Hepatocyte (in vitro differentiated cells): ENCODE measurements at regions not wholly inside any gene's neighbourhood (a gene's known extent, or its start where the extent isn't known, plus 50 kb on each side); places are given as distances from the start of the nearest gene placed in this dataset.

Experiments
- DNase-seq: peaks from one replicate; pipeline ENCODE4 v3.0.0-alpha.2; 2016; ENCODE audit warnings: low spot score
- H2AFZ ChIP-seq: fragments of 200-600 bp; sonication (generic); 2 replicates; pipeline ENCODE4 v1.6.0; 2016; ENCODE audit warnings: antibody characterized with exemption, mild to moderate bottlenecking
- H3K27ac ChIP-seq: fragments of 200-600 bp; sonication (generic); 2 replicates; pipeline ENCODE4 v1.5.1; 2016; ENCODE audit warnings: mild to moderate bottlenecking
- H3K27me3 ChIP-seq: fragments of 200-600 bp; sonication (generic); 2 replicates; pipeline ENCODE4 v1.6.1; 2016
- H3K36me3 ChIP-seq: fragments of 200-600 bp; sonication (generic); replicated peaks from 2 replicates; pipeline ENCODE4 v1.5.1; 2016; ENCODE audit warnings: low read depth; ENCODE audit not compliant: insufficient read depth
- H3K4me1 ChIP-seq: fragments of 200-600 bp; sonication (generic); 2 replicates; pipeline ENCODE4 v1.5.1; 2016; ENCODE audit warnings: mild to moderate bottlenecking, moderate library complexity; ENCODE audit not compliant: insufficient read depth
- H3K4me2 ChIP-seq: fragments of 200-600 bp; sonication (generic); 2 replicates; pipeline ENCODE4 v1.6.0; 2016
- H3K4me3 ChIP-seq: fragments of 200-600 bp; sonication (generic); 2 replicates; pipeline ENCODE4 v1.5.1; 2016; ENCODE audit warnings: mild to moderate bottlenecking
- H3K79me2 ChIP-seq: fragments of 200-600 bp; sonication (generic); 2 replicates; pipeline ENCODE4 v1.6.0; 2017; ENCODE audit warnings: mild to moderate bottlenecking
- H3K9me2 ChIP-seq: fragments of 200-600 bp; sonication (generic); replicated peaks from 2 replicates; pipeline ENCODE4 v1.6.0; 2017; ENCODE audit warnings: mild to moderate bottlenecking; ENCODE audit not compliant: insufficient read depth
- H3K9me3 ChIP-seq: fragments of 200-600 bp; sonication (generic); 2 replicates; pipeline ENCODE4 v1.5.1; 2016; ENCODE audit warnings: low read depth, mild to moderate bottlenecking
- H4K20me1 ChIP-seq: fragments of 200-600 bp; sonication (generic); 2 replicates; pipeline ENCODE4 v1.6.0; 2016; ENCODE audit warnings: mild to moderate bottlenecking; ENCODE audit not compliant: insufficient read depth, poor library complexity, severe bottlenecking
- EZH2 ChIP-seq: fragments of 200-600 bp; sonication (generic); IDR thresholded peaks from 2 replicates; pipeline ENCODE4 v1.6.1; 2016; ENCODE audit warnings: antibody characterized with exemption, mild to moderate bottlenecking, borderline replicate concordance
- EZH2phosphoT487 ChIP-seq: fragments of 200-600 bp; sonication (generic); IDR thresholded peaks from one replicate; pipeline ENCODE4 v1.6.1; 2018; ENCODE audit warnings: antibody characterized with exemption, mild to moderate bottlenecking, low read depth, moderate library complexity; ENCODE audit not compliant: unreplicated experiment, severe bottlenecking
- WGBS: methylation state at CpG from one replicate; pipeline ENCODE4 v1.1.6; 2016; ENCODE audit warnings: low lambda C conversion rate; ENCODE audit errors: missing lambda C conversion rate; 5-methylcytosine and 5-hydroxymethylcytosine counted together
- TF ChIP-seq, protein P1 (sequence below): fragments of 200-600 bp; sonication (generic); IDR thresholded peaks from 2 replicates; pipeline ENCODE4 v1.5.1; 2016; ENCODE audit warnings: antibody characterized with exemption, mild to moderate bottlenecking; ENCODE audit not compliant: poor library complexity

DNA sequence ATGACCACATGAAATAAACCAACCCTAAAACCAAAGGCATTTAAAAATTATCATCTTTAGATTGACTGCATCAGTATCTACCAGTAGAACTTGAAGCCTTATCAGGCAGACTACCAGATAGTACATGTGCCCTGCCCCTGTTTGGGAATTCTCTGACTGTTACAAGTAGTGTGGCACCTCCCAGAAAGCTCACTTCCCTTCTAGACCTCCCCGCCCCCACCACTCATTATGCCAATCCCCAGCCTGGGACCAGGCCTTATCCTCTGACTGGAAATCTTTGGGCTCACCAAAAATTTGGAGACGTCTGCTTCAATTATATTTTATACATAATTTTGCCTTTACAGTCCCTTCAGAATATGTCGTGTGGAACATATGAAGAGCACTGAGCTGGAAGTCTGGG, 155.6 kb downstream of the TFAP2B start:
- TF ChIP-seq, protein P1, sequence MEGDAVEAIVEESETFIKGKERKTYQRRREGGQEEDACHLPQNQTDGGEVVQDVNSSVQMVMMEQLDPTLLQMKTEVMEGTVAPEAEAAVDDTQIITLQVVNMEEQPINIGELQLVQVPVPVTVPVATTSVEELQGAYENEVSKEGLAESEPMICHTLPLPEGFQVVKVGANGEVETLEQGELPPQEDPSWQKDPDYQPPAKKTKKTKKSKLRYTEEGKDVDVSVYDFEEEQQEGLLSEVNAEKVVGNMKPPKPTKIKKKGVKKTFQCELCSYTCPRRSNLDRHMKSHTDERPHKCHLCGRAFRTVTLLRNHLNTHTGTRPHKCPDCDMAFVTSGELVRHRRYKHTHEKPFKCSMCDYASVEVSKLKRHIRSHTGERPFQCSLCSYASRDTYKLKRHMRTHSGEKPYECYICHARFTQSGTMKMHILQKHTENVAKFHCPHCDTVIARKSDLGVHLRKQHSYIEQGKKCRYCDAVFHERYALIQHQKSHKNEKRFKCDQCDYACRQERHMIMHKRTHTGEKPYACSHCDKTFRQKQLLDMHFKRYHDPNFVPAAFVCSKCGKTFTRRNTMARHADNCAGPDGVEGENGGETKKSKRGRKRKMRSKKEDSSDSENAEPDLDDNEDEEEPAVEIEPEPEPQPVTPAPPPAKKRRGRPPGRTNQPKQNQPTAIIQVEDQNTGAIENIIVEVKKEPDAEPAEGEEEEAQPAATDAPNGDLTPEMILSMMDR = no peak
- TF ChIP-seq EZH2phosphoT487 = no peak
- TF ChIP-seq EZH2 = no peak
- no peak for DNase-seq
- H2AFZ ChIP-seq = no peak overlapping the region
- peaks cover 4% of the 10 kb centered on the region for H3K27me3 ChIP-seq
- no peaks in the 10 kb centered on the region for H3K4me1 ChIP-seq
- H3K27ac ChIP-seq = no peak overlapping the region
- no peaks in the 10 kb centered on the region for H3K9me3 ChIP-seq
- no peaks in the 10 kb centered on the region for H3K79me2 ChIP-seq
- no peaks in the 10 kb centered on the region for H3K36me3 ChIP-seq
- H3K4me3 ChIP-seq = no peak overlapping the region
- WGBS = 80% methylated on average over 3 of the region's 3 CpGs
- no peak overlapping the region for H3K4me2 ChIP-seq
- no peaks in the 10 kb centered on the region for H3K9me2 ChIP-seq
- H4K20me1 ChIP-seq = no peaks in the 10 kb centered on the region

DNA sequence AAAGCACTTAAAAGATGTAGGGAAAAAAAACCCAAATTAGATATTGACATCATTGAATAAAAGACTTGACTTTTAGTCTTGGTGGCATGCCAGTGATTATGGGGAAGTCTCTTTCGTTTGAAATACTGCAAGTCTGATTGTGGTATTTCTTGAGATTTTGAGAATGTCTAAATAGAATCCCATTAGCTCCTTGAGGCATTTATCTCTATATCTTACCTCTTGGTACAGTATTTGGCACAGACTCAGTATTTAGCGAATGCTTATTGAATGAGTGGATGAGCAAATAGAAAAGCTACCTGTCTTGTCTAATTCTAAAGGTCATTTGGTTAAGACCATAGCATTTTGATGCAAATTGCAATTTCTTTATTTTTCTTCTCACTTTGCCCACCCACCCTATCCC, 156.5 kb downstream of the TFAP2B start:
- Histone ChIP-seq H3K4me2 (no peak overlapping the region), H3K27ac (no peak overlapping the region), H3K9me3 (no peaks in the 10 kb centered on the region), H3K4me3 (no peak overlapping the region), H3K79me2 (no peaks in the 10 kb centered on the region), H3K9me2 (no peaks in the 10 kb centered on the region), H3K27me3 (peaks cover 4% of the 10 kb centered on the region), H3K4me1 (no peaks in the 10 kb centered on the region), H4K20me1 (no peaks in the 10 kb centered on the region), H3K36me3 (no peaks in the 10 kb centered on the region), H2AFZ (no peak overlapping the region)
- 88% methylated on average over 2 of the region's 2 CpGs for whole genome bisulfite sequencing
- no peak for DNase-seq
- TF ChIP-seq EZH2phosphoT487 = no peak
- TF ChIP-seq, protein P1 = no peak

DNA sequence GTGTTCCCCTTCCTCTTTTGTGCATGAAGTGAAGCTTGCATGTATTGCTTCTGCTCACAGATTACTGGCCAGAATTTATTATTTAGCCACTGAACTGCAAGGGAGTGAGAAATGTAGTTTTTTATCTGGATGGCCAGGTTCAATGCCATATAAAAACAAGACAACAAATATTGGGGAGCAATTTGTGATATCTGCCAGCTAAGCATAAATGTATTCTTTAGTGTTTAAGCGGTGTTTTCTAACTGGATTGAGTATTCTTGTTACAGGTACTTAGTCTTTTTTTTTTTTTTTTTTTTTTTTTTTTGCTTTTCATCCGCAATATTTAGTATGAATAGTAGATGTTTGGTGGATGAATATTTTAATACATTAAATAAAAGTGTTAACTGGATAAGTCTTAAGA, 158.2 kb downstream of the TFAP2B start:
- 92% methylated on average over 2 of the region's 2 CpGs for WGBS
- no peaks in the 10 kb centered on the region for H3K9me2 ChIP-seq
- H3K4me1 ChIP-seq = no peaks in the 10 kb centered on the region
- no peak for TF ChIP-seq EZH2phosphoT487
- TF ChIP-seq, protein P1 = no peak
- TF ChIP-seq EZH2 = no peak
- H3K27me3 ChIP-seq = peaks cover 4% of the 10 kb centered on the region
- H3K27ac ChIP-seq = no peak overlapping the region
- H3K9me3 ChIP-seq = no peaks in the 10 kb centered on the region
- H2AFZ ChIP-seq = no peak overlapping the region
- no peak for DNase-seq
- no peaks in the 10 kb centered on the region for H3K36me3 ChIP-seq
- H4K20me1 ChIP-seq = no peaks in the 10 kb centered on the region
- H3K79me2 ChIP-seq = no peaks in the 10 kb centered on the region
- H3K4me3 ChIP-seq = no peak overlapping the region
- H3K4me2 ChIP-seq = no peak overlapping the region

DNA sequence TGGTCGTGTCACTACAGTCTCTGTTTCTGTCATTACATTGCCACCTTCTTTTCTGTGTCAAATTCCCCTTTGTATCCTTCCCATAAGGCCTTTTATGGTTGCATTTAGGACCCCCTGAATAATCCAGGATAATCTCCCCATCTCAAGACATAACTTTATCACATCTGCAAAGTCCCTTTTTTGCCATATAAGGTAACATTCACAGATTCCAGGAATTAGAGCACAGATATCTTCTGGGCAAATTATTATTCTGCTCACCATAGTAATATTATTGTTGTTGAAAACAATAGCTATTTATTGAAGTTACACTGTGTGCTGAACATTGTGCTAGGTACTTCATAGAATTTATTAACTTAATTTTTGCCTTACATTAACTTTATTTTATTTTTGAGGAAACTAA, 159.1 kb downstream of the TFAP2B start:
- no peaks in the 10 kb centered on the region for H3K79me2 ChIP-seq
- no peak overlapping the region for H2AFZ ChIP-seq
- H3K27ac ChIP-seq = no peak overlapping the region
- DNase-seq = no peak
- no peaks in the 10 kb centered on the region for H3K9me3 ChIP-seq
- no peak for TF ChIP-seq EZH2
- TF ChIP-seq EZH2phosphoT487 = no peak
- TF ChIP-seq, protein P1 = no peak
- H3K9me2 ChIP-seq = no peaks in the 10 kb centered on the region
- H3K36me3 ChIP-seq = no peaks in the 10 kb centered on the region
- WGBS = 57% methylated on average over 1 of the region's 1 CpG
- H3K4me2 ChIP-seq = no peak overlapping the region
- no peak overlapping the region for H3K4me3 ChIP-seq
- H3K27me3 ChIP-seq = peaks cover 4% of the 10 kb centered on the region
- no peaks in the 10 kb centered on the region for H3K4me1 ChIP-seq
- no peaks in the 10 kb centered on the region for H4K20me1 ChIP-seq
